ENCODE measurements at regions not wholly inside any gene's neighbourhood (a gene's known extent, or its start where the extent isn't known, plus 50 kb on each side); places are given as distances from the start of the nearest gene placed in this dataset.

DNA sequence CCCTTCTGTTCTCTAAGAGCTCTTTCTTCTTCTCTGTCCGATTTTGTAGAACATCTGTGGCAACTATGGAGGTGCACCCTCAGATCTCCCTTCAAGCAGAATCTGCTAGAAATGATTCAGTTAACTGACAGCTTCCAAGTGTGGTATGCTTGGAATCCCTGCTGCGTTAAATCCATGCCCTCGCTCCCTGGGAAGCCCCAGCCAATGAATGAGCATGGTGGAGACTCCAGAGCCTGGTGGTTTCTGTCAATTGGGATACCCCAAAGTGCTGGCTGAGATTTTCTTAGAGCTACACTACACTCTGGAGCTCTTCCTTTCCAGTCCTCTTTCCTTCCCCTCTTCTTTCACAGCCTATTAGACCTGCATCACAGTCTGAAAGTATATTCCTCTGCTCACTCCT, 116.3 kb upstream of the C1orf21 start:
- no peaks in the 10 kb centered on the region for H3K4me1 ChIP-seq (ENCODE audit: control insufficient read depth, insufficient read depth, low read length)
- H3K4me3 ChIP-seq (ENCODE audit: low read length in 2 of 2): no peak overlapping the region

DNA sequence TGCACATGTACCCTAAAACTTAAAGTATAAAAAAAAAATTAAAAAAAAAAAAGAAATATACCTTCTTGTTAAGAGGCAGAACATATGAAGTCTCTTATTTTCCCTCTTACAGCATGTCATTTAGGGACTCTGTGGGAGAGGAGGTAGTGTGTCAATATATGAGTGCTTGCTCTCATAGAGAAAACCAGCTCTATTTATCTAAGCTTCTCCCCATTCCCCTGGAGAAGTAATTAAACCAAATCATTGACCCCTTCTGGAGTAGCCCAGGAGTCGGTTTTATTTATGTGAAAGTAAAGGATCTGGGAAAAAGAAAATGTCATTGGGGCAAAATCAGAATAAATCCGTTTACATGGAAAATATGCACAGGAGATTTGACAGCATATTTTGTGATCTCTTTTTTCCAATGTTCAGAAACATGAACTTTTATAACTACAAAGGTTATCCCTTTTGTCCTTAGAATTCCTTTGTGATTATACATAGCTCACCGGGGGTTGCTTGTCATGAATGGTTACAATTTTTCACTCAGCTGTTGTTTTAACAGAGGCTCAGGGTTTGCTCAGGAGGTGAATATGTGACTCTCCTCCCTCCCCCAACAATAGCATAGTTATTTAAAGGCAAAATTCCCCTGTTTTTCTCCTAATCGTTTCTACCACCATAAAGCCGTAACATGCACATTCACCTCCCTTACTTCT, 114.5 kb upstream of the C1orf21 start:
- Histone ChIP-seq H3K9ac (ENCODE audit: low read length in 2 of 2) (no peak overlapping the region), H3K36me3 (ENCODE audit: control insufficient read depth in 2 of 2, insufficient read depth in 2 of 2, low read length in 2 of 2) (no peaks in the 10 kb centered on the region), H3K27me3 (ENCODE audit: control insufficient read depth in 1 of 2, insufficient read depth in 2 of 2, low read length in 2 of 2) (no peaks in the 10 kb centered on the region), H3K27ac (ENCODE audit: low read length) (no peak overlapping the region), H3K4me3 (ENCODE audit: low read length in 2 of 2) (no peak overlapping the region), H3K9me3 (ENCODE audit: control insufficient read depth in 2 of 2, low read length in 2 of 2) (no peaks in the 10 kb centered on the region), H3K4me1 (ENCODE audit: control insufficient read depth, insufficient read depth, low read length) (no peaks in the 10 kb centered on the region)

More for the DNA sequence above, 116.3 kb upstream of the C1orf21 start:
- Histone ChIP-seq H3K9ac (ENCODE audit: low read length in 2 of 2) (no peak overlapping the region), H3K9me3 (ENCODE audit: control insufficient read depth in 2 of 2, low read length in 2 of 2) (no peaks in the 10 kb centered on the region), H3K27ac (ENCODE audit: low read length) (no peak overlapping the region), H3K27me3 (ENCODE audit: control insufficient read depth in 1 of 2, insufficient read depth in 2 of 2, low read length in 2 of 2) (no peaks in the 10 kb centered on the region), H3K36me3 (ENCODE audit: control insufficient read depth in 2 of 2, insufficient read depth in 2 of 2, low read length in 2 of 2) (no peaks in the 10 kb centered on the region)

- H3K27me3 ChIP-seq (ENCODE audit: control insufficient read depth in 1 of 2, insufficient read depth in 2 of 2, low read length in 2 of 2): no peaks in the 10 kb centered on the region
- no peaks in the 10 kb centered on the region for H3K36me3 ChIP-seq (ENCODE audit: control insufficient read depth in 2 of 2, insufficient read depth in 2 of 2, low read length in 2 of 2)
- no peaks in the 10 kb centered on the region for H3K9me3 ChIP-seq (ENCODE audit: control insufficient read depth in 2 of 2, low read length in 2 of 2)
- no peak overlapping the region for H3K27ac ChIP-seq (ENCODE audit: low read length)
- H3K9ac ChIP-seq (ENCODE audit: low read length in 2 of 2): no peak overlapping the region
- no peak overlapping the region for H3K4me3 ChIP-seq (ENCODE audit: low read length in 2 of 2)
- H3K4me1 ChIP-seq (ENCODE audit: control insufficient read depth, insufficient read depth, low read length): no peaks in the 10 kb centered on the region
Measured at GRCh38 chr1:184276416-184276815, 110.4 kb upstream of the C1orf21 start.

DNA sequence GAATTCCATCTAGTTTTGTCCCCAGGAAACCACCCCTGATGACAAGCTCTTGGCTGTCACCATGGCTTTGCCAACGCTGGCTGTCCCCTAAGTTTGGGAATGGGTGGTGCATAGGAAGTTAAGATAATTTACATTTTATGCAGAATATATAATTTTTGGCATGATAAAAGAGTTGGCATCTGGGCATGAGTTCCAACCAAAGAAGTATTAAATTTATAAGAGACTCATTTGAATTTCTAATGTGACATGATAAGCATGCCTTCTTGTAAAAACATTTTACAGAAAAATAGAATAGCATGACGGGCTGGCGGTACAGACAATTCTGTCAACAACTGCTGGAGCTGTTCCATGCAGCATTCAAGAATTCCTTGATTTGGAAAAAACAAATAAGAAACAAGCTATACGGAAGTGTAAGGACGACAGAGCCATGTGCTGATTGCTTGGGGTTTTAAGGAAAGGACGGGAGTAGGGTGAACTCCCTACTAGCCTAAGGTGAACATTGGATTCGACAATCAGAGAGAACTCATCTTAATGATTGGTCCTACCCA, 106.8 kb upstream of the C1orf21 start:
- Histone ChIP-seq H3K4me3 (ENCODE audit: low read length in 2 of 2) (no peak overlapping the region), H3K9me3 (ENCODE audit: control insufficient read depth in 2 of 2, low read length in 2 of 2) (no peaks in the 10 kb centered on the region), H3K27ac (ENCODE audit: low read length) (no peak overlapping the region), H3K36me3 (ENCODE audit: control insufficient read depth in 2 of 2, insufficient read depth in 2 of 2, low read length in 2 of 2) (no peaks in the 10 kb centered on the region), H3K9ac (ENCODE audit: low read length in 2 of 2) (no peak overlapping the region), H3K4me1 (ENCODE audit: control insufficient read depth, insufficient read depth, low read length) (peaks cover 8% of the 10 kb centered on the region), H3K27me3 (ENCODE audit: control insufficient read depth in 1 of 2, insufficient read depth in 2 of 2, low read length in 2 of 2) (no peaks in the 10 kb centered on the region)

GRCh38 chr1:184283999-184284398, 102.8 kb upstream of the C1orf21 start:
- peak overlapping the region; percentile 60 for H3K27ac ChIP-seq (ENCODE audit: low read length)
- no peak overlapping the region for H3K4me3 ChIP-seq (ENCODE audit: low read length in 2 of 2)

GRCh38 chr1:184284900-184285299, 101.9 kb upstream of the C1orf21 start:
- H3K27me3 ChIP-seq (ENCODE audit: control insufficient read depth in 1 of 2, insufficient read depth in 2 of 2, low read length in 2 of 2): no peaks in the 10 kb centered on the region
- peaks cover 17% of the 10 kb centered on the region for H3K4me1 ChIP-seq (ENCODE audit: control insufficient read depth, insufficient read depth, low read length)
- no peak overlapping the region for H3K4me3 ChIP-seq (ENCODE audit: low read length in 2 of 2)
- H3K9me3 ChIP-seq (ENCODE audit: control insufficient read depth in 2 of 2, low read length in 2 of 2): no peaks in the 10 kb centered on the region
- peak overlapping the region; percentile 60 for H3K27ac ChIP-seq (ENCODE audit: low read length)
- H3K36me3 ChIP-seq (ENCODE audit: control insufficient read depth in 2 of 2, insufficient read depth in 2 of 2, low read length in 2 of 2): no peaks in the 10 kb centered on the region
- H3K9ac ChIP-seq (ENCODE audit: low read length in 2 of 2): no peak overlapping the region

More at GRCh38 chr1:184283999-184284398, 102.8 kb upstream of the C1orf21 start:
- no peaks in the 10 kb centered on the region for H3K27me3 ChIP-seq (ENCODE audit: control insufficient read depth in 1 of 2, insufficient read depth in 2 of 2, low read length in 2 of 2)
- H3K9me3 ChIP-seq (ENCODE audit: control insufficient read depth in 2 of 2, low read length in 2 of 2): no peaks in the 10 kb centered on the region
- peaks cover 17% of the 10 kb centered on the region for H3K4me1 ChIP-seq (ENCODE audit: control insufficient read depth, insufficient read depth, low read length)
- H3K9ac ChIP-seq (ENCODE audit: low read length in 2 of 2): no peak overlapping the region
- no peaks in the 10 kb centered on the region for H3K36me3 ChIP-seq (ENCODE audit: control insufficient read depth in 2 of 2, insufficient read depth in 2 of 2, low read length in 2 of 2)

GRCh38 chr1:184285401-184286087, 101.3 kb upstream of the C1orf21 start:
- Histone ChIP-seq H3K9me3 (ENCODE audit: control insufficient read depth in 2 of 2, low read length in 2 of 2) (no peaks in the 10 kb centered on the region), H3K27me3 (ENCODE audit: control insufficient read depth in 1 of 2, insufficient read depth in 2 of 2, low read length in 2 of 2) (no peaks in the 10 kb centered on the region), H3K36me3 (ENCODE audit: control insufficient read depth in 2 of 2, insufficient read depth in 2 of 2, low read length in 2 of 2) (no peaks in the 10 kb centered on the region), H3K27ac (ENCODE audit: low read length) (no peak overlapping the region), H3K9ac (ENCODE audit: low read length in 2 of 2) (peak overlapping the region in 1 of 2 donors; percentile 13), H3K4me3 (ENCODE audit: low read length in 2 of 2) (no peak overlapping the region), H3K4me1 (ENCODE audit: control insufficient read depth, insufficient read depth, low read length) (peaks cover 19% of the 10 kb centered on the region)

- Histone ChIP-seq H3K4me1 (ENCODE audit: control insufficient read depth, insufficient read depth, low read length) (peaks cover 19% of the 10 kb centered on the region), H3K36me3 (ENCODE audit: control insufficient read depth in 2 of 2, insufficient read depth in 2 of 2, low read length in 2 of 2) (no peaks in the 10 kb centered on the region), H3K27ac (ENCODE audit: low read length) (peak overlapping the region; percentile 31), H3K27me3 (ENCODE audit: control insufficient read depth in 1 of 2, insufficient read depth in 2 of 2, low read length in 2 of 2) (no peaks in the 10 kb centered on the region), H3K9me3 (ENCODE audit: control insufficient read depth in 2 of 2, low read length in 2 of 2) (no peaks in the 10 kb centered on the region), H3K4me3 (ENCODE audit: low read length in 2 of 2) (no peak overlapping the region), H3K9ac (ENCODE audit: low read length in 2 of 2) (no peak overlapping the region)
Measured at GRCh38 chr1:184287001-184287400, 99.8 kb upstream of the C1orf21 start.

DNA sequence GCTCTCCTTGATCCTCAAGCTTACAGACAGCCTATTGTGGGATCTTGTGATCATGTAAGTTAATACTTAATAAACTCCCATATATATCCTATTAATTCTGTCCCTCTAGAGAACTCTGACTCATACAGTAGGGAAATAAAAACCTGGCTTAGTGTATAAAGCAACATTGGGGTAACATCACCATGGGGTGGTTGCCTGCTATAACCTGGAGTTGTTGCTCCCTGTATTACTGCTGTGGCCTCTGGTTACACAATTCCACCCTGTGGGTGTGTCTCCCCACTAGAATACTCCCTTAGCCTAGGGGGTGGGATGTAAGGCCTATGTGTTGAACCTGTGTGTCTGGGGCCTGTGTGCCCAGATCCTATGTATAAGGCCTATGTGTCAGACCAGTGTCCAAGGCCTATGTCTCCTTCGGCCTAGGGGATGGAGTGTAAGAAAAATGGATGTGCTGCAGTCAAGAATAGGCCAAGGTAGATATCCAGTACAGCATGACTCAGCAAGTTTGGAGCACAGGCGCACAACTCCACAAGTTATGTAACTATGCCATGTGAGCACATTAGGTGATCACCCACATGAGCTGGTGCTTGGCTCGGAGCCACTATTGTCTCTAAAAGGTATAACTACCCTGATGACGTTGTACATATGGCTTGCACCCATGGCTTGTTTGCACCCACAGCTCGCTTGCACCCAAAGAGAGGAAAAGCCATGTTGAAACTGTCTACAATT, 96.8 kb upstream of the C1orf21 start:
- H3K9ac ChIP-seq (ENCODE audit: low read length in 2 of 2): no peak overlapping the region
- H3K4me1 ChIP-seq (ENCODE audit: control insufficient read depth, insufficient read depth, low read length): peaks cover 11% of the 10 kb centered on the region
- H3K9me3 ChIP-seq (ENCODE audit: control insufficient read depth in 2 of 2, low read length in 2 of 2): no peaks in the 10 kb centered on the region
- no peaks in the 10 kb centered on the region for H3K36me3 ChIP-seq (ENCODE audit: control insufficient read depth in 2 of 2, insufficient read depth in 2 of 2, low read length in 2 of 2)
- no peak overlapping the region for H3K27ac ChIP-seq (ENCODE audit: low read length)
- no peak overlapping the region for H3K4me3 ChIP-seq (ENCODE audit: low read length in 2 of 2)
- no peaks in the 10 kb centered on the region for H3K27me3 ChIP-seq (ENCODE audit: control insufficient read depth in 1 of 2, insufficient read depth in 2 of 2, low read length in 2 of 2)

DNA sequence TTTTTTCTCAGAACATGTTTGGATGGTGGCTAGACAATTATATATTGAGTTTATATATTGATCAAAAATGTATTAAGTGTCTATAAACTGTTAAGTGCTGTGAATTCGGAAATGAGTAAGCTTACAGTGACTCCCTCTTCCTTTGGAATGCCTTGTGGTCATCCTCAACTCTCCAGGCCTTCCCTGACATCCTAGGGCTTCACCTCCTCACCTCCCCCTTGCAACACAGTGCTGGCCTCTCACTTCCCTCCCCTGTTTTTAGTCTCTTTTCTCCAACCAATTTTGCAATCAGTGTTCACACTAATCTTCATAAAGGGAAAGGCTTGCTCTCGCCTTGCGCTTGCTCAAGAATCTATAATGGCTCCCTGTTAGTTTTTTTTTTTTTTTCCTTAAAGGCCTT, 95.1 kb upstream of the C1orf21 start:
- no peaks in the 10 kb centered on the region for H3K27me3 ChIP-seq (ENCODE audit: control insufficient read depth in 1 of 2, insufficient read depth in 2 of 2, low read length in 2 of 2)
- H3K36me3 ChIP-seq (ENCODE audit: control insufficient read depth in 2 of 2, insufficient read depth in 2 of 2, low read length in 2 of 2): no peaks in the 10 kb centered on the region
- H3K27ac ChIP-seq (ENCODE audit: low read length): no peak overlapping the region
- peaks cover 13% of the 10 kb centered on the region for H3K4me1 ChIP-seq (ENCODE audit: control insufficient read depth, insufficient read depth, low read length)
- H3K9me3 ChIP-seq (ENCODE audit: control insufficient read depth in 2 of 2, low read length in 2 of 2): no peaks in the 10 kb centered on the region
- no peak overlapping the region for H3K4me3 ChIP-seq (ENCODE audit: low read length in 2 of 2)
- H3K9ac ChIP-seq (ENCODE audit: low read length in 2 of 2): no peak overlapping the region
